Vagina (tissue), 2 donors: ENCODE measurements at regions not wholly inside any gene's neighbourhood (a gene's known extent, or its start where the extent isn't known, plus 50 kb on each side); places are given as distances from the start of the nearest gene placed in this dataset.

Experiments
- DNase-seq, 2 donors: peaks; one replicate each; pipeline ENCODE4 v3.0.0-alpha.2; 2017; ENCODE audit errors: extremely low spot score in 2 of 2
- H3K27ac ChIP-seq: fragments of 200-600 bp; sonication (generic); one replicate; pipeline ENCODE4 v1.5.1; 2019
- H3K27me3 ChIP-seq: fragments of 200-600 bp; sonication (generic); one replicate; pipeline ENCODE4 v1.5.1; 2019
- H3K36me3 ChIP-seq, 2 donors: fragments of 200-600 bp; sonication (generic); one replicate each; pipeline ENCODE4 v1.5.1; 2017 to 2019
- H3K4me1 ChIP-seq: fragments of 200-600 bp; sonication (generic); one replicate; pipeline ENCODE4 v1.5.1; 2019
- H3K4me3 ChIP-seq, 2 donors: fragments of 200-600 bp; sonication (generic); 1 replicate in 1 of 2; 2 replicates in 1 of 2; pipeline ENCODE4 v1.5.1; 2016 to 2019
- H3K9me3 ChIP-seq: fragments of 200-600 bp; sonication (generic); one replicate; pipeline ENCODE4 v1.5.1; 2019
- POLR2A ChIP-seq, 2 donors: fragments of 450-650 bp; IDR thresholded peaks; one replicate each; pipeline ENCODE4 v1.6.1; 2017; ENCODE audit warnings: antibody characterized with exemption in 2 of 2, mild to moderate bottlenecking in 2 of 2, moderate library complexity in 2 of 2
- POLR2AphosphoS5 ChIP-seq, 2 donors: sonication (generic); formaldehyde crosslinking; IDR thresholded peaks; one replicate each; pipeline ENCODE4 v1.9.0; 2017; ENCODE audit warnings: antibody characterized with exemption in 2 of 2, mild to moderate bottlenecking in 2 of 2, low read depth in 1 of 2; ENCODE audit not compliant: insufficient read depth in 1 of 2
- intact Hi-C: fragments of 100-400 bp; cut with DNase I; formaldehyde crosslinking; loops from one replicate; pipeline ENCODE4 v1.15.1; 2023
- TF ChIP-seq, protein P1 (sequence below), 3 experiments: fragments of 450-650 bp in 2 of 3; fragments of 200-600 bp in 1 of 3; sonication (generic) in 1 of 3; IDR thresholded peaks; one replicate each; pipeline ENCODE4 v1.5.1; 2017 to 2019; ENCODE audit warnings: antibody characterized with exemption in 3 of 3, mild to moderate bottlenecking in 2 of 3, moderate library complexity in 2 of 3

DNA sequence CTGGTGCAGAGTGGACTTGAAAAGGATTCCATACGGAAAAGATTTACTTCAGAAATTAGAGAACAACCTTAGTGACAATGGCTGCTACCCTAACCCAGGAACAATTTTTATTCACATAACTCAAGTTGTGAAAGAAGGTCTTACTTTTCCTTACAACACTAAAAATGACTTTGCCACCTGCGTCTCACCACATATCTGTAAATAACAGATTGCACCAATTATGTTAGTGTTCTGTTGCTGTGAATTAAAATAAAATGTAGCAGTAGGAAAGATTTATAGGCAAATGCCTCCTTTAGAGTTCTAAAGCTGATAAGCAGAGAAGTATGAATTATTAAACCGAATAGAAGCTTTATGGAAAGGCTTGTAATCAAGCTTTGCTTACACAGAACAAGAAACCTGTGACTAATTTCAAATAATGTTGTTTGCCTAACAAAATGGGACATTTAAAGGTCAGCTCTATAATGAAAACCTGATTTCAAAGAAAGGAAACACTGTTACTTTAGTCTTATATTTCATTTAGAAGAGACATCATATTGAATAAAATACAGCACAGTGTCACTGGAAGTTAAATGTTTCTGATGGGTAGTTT is 2237.8 kb downstream of the LRRC4C start:
- TF ChIP-seq, protein P1, sequence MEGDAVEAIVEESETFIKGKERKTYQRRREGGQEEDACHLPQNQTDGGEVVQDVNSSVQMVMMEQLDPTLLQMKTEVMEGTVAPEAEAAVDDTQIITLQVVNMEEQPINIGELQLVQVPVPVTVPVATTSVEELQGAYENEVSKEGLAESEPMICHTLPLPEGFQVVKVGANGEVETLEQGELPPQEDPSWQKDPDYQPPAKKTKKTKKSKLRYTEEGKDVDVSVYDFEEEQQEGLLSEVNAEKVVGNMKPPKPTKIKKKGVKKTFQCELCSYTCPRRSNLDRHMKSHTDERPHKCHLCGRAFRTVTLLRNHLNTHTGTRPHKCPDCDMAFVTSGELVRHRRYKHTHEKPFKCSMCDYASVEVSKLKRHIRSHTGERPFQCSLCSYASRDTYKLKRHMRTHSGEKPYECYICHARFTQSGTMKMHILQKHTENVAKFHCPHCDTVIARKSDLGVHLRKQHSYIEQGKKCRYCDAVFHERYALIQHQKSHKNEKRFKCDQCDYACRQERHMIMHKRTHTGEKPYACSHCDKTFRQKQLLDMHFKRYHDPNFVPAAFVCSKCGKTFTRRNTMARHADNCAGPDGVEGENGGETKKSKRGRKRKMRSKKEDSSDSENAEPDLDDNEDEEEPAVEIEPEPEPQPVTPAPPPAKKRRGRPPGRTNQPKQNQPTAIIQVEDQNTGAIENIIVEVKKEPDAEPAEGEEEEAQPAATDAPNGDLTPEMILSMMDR (IDR thresholded peaks at IDR 0.05): no peak
- TF ChIP-seq POLR2A (IDR thresholded peaks at IDR 0.05) (no peak), POLR2AphosphoS5 (IDR thresholded peaks at IDR 0.05; ENCODE audit: insufficient read depth in 1 of 2, low read depth in 1 of 2) (no peak)
- intact Hi-C loops: no loop called here
- no peaks in the 10 kb centered on the region for H3K9me3 ChIP-seq
- no peak overlapping the region for H3K4me3 ChIP-seq
- H3K36me3 ChIP-seq: no peaks in the 10 kb centered on the region
- H3K4me1 ChIP-seq: no peaks in the 10 kb centered on the region
- H3K27ac ChIP-seq: no peak overlapping the region
- no peak for DNase-seq
- H3K27me3 ChIP-seq: no peaks in the 10 kb centered on the region

DNA sequence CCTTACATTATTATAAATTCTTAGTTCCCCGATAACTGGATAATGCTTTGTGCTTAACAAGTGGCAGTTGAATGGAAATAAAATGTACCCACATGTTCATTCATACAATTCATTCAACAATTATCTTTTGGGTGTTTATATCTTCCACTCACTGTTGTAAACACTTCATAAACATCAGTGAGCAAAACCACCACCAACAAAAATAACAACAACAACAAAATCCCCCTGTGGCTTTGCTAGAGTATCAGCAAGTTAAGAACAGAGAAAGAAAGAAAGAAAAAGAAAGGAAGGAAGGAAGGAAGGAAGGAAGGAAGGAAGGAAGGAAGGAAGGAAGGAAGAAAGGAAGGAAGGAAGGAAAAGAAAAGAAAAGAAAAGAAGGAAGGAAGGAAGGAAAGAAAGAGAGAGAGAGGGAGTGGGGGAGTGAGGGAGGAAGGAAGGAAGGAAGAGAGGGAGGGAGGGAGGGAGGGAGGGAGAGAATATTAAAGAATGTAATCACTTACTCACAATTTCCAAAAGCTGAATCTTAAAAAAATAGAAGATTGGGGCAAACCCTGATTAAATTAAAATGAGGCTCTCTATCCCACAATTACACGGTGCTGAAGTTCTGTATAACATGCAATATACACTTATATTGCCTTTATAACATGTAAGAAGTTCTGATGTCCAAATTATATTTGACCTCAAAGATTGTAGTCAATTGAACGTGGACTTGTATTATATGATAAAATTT is 2238.8 kb downstream of the LRRC4C start:
- DNase-seq: no peak
- Histone ChIP-seq H3K27ac (no peak overlapping the region), H3K36me3 (no peaks in the 10 kb centered on the region), H3K9me3 (no peaks in the 10 kb centered on the region), H3K4me3 (no peak overlapping the region), H3K4me1 (no peaks in the 10 kb centered on the region), H3K27me3 (no peaks in the 10 kb centered on the region)
- TF ChIP-seq, protein P1 (IDR thresholded peaks at IDR 0.05): no peak
- TF ChIP-seq POLR2A (IDR thresholded peaks at IDR 0.05): no peak
- TF ChIP-seq POLR2AphosphoS5 (IDR thresholded peaks at IDR 0.05; ENCODE audit: insufficient read depth in 1 of 2, low read depth in 1 of 2): no peak
- intact Hi-C loops: no loop called here

DNA sequence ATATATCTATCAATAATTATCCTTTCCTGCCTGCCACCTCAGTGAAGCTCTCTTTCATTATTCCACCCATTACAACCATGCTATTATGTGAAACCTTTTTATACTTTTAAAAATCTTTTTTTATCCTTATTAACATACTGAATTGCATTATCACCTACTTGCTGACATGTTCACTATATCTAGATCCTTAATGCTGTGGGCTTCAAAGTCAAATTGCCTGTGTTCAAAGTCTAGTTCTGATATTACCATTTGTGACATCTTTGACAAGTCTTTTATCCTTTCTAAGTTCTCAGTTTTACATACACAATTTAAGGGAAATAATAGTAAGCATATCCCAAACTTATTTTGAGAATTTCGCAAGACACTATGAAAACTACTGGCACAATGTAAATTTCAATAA is 2239.4 kb downstream of the LRRC4C start:
- Histone ChIP-seq H3K4me3 (no peak overlapping the region), H3K27me3 (no peaks in the 10 kb centered on the region), H3K27ac (no peak overlapping the region), H3K36me3 (no peaks in the 10 kb centered on the region), H3K4me1 (no peaks in the 10 kb centered on the region), H3K9me3 (no peaks in the 10 kb centered on the region)
- intact Hi-C loops: no loop called here
- no peak for DNase-seq
- TF ChIP-seq, protein P1 (IDR thresholded peaks at IDR 0.05): no peak
- no peak for TF ChIP-seq POLR2AphosphoS5 (IDR thresholded peaks at IDR 0.05; ENCODE audit: insufficient read depth in 1 of 2, low read depth in 1 of 2)

DNA sequence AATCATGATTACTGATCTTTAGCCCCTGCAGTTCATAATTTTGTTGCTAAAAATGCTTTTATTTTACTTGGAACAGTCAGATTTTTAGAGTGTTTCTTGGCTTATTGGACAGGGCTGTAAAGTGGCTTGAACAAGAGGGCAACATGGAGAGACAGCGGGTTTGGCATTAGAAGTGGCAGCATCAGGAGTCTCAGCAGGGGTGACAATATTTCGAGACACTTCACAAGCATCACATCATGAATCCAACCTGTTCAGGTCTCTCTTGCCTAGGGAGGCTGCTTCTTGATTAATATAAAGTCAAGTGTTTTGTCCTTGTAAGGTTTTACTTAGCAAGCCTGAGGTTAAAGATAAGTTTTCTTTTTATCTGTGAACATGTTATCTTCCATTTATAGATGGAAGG is 2249.5 kb downstream of the LRRC4C start:
- no peak overlapping the region for H3K27ac ChIP-seq
- no peaks in the 10 kb centered on the region for H3K4me1 ChIP-seq
- no peak for TF ChIP-seq POLR2AphosphoS5 (IDR thresholded peaks at IDR 0.05; ENCODE audit: insufficient read depth in 1 of 2, low read depth in 1 of 2)
- no peak for TF ChIP-seq POLR2A (IDR thresholded peaks at IDR 0.05)
- TF ChIP-seq, protein P1 (IDR thresholded peaks at IDR 0.05): no peak
- H3K27me3 ChIP-seq: no peaks in the 10 kb centered on the region
- H3K4me3 ChIP-seq: no peak overlapping the region
- no peaks in the 10 kb centered on the region for H3K9me3 ChIP-seq
- intact Hi-C loops: no loop called here
- no peak for DNase-seq
- H3K36me3 ChIP-seq: no peaks in the 10 kb centered on the region
